ENCODE measurements at regions not wholly inside any gene's neighbourhood (a gene's known extent, or its start where the extent isn't known, plus 50 kb on each side); places are given as distances from the start of the nearest gene placed in this dataset.

- no peak for DNase-seq (ENCODE audit: low spot score)
- no peak overlapping the region for H3K4me3 ChIP-seq
- no peak overlapping the region for H3K27ac ChIP-seq
- no peak overlapping the region for H3K4me2 ChIP-seq
- no peak overlapping the region for H2AFZ ChIP-seq
- peaks cover 3% of the 10 kb centered on the region for H3K9me3 ChIP-seq (ENCODE audit: low read depth)
- H3K36me3 ChIP-seq (replicated peaks; ENCODE audit: insufficient read depth, low read depth): no peaks in the 10 kb centered on the region
- no peaks in the 10 kb centered on the region for H3K27me3 ChIP-seq
- H3K79me2 ChIP-seq: no peaks in the 10 kb centered on the region
- TF ChIP-seq EZH2phosphoT487 (IDR thresholded peaks at IDR 0.05; ENCODE audit: low read depth, severe bottlenecking, unreplicated experiment) (no peak), EZH2 (IDR thresholded peaks at IDR 0.05; ENCODE audit: borderline replicate concordance) (no peak), CTCF (IDR thresholded peaks at IDR 0.05; ENCODE audit: poor library complexity) (no peak)
- H3K4me1 ChIP-seq (ENCODE audit: insufficient read depth): peaks cover 5% of the 10 kb centered on the region
- H4K20me1 ChIP-seq (ENCODE audit: insufficient read depth, poor library complexity, severe bottlenecking): no peaks in the 10 kb centered on the region
- no peaks in the 10 kb centered on the region for H3K9me2 ChIP-seq (replicated peaks; ENCODE audit: insufficient read depth)
Measured at GRCh38 chr5:56335212-56335611, 102.1 kb upstream of the ANKRD55 start.

- no peaks in the 10 kb centered on the region for H4K20me1 ChIP-seq (ENCODE audit: insufficient read depth, poor library complexity, severe bottlenecking)
- no peak overlapping the region for H3K4me3 ChIP-seq
- DNase-seq (ENCODE audit: low spot score): no peak
- peaks cover 25% of the 10 kb centered on the region for H3K4me1 ChIP-seq (ENCODE audit: insufficient read depth)
- no peak overlapping the region for H2AFZ ChIP-seq
- H3K9me3 ChIP-seq (ENCODE audit: low read depth): peaks cover 3% of the 10 kb centered on the region
- no peaks in the 10 kb centered on the region for H3K79me2 ChIP-seq
- no peak for TF ChIP-seq EZH2phosphoT487 (IDR thresholded peaks at IDR 0.05; ENCODE audit: low read depth, severe bottlenecking, unreplicated experiment)
- TF ChIP-seq EZH2 (IDR thresholded peaks at IDR 0.05; ENCODE audit: borderline replicate concordance): no peak
- H3K9me2 ChIP-seq (replicated peaks; ENCODE audit: insufficient read depth): no peaks in the 10 kb centered on the region
- no peak overlapping the region for H3K4me2 ChIP-seq
- H3K27me3 ChIP-seq: no peaks in the 10 kb centered on the region
- WGBS (ENCODE audit: low lambda C conversion rate, missing lambda C conversion rate): 42% methylated on average over 1 of the region's 1 CpG
- no peaks in the 10 kb centered on the region for H3K36me3 ChIP-seq (replicated peaks; ENCODE audit: insufficient read depth, low read depth)
- H3K27ac ChIP-seq: peak overlapping the region; percentile 23
Measured at GRCh38 chr5:56330806-56331205, 97.7 kb upstream of the ANKRD55 start.

GRCh38 chr5:56330167-56330566 is 97.0 kb upstream of the ANKRD55 start:
- 73% methylated on average over 2 of the region's 2 CpGs for WGBS (ENCODE audit: low lambda C conversion rate, missing lambda C conversion rate)
- Histone ChIP-seq H3K4me1 (ENCODE audit: insufficient read depth) (peaks cover 31% of the 10 kb centered on the region), H3K27ac (peak overlapping the region; percentile 23)

GRCh38 chr5:56329652-56330051 is 96.5 kb upstream of the ANKRD55 start:
- Histone ChIP-seq H3K79me2 (no peaks in the 10 kb centered on the region), H3K4me3 (no peak overlapping the region), H3K4me2 (no peak overlapping the region), H3K9me3 (ENCODE audit: low read depth) (peaks cover under 1% of the 10 kb centered on the region), H3K36me3 (replicated peaks; ENCODE audit: insufficient read depth, low read depth) (no peaks in the 10 kb centered on the region), H3K9me2 (replicated peaks; ENCODE audit: insufficient read depth) (no peaks in the 10 kb centered on the region), H4K20me1 (ENCODE audit: insufficient read depth, poor library complexity, severe bottlenecking) (no peaks in the 10 kb centered on the region), H3K27ac (peak overlapping the region; percentile 78), H3K4me1 (ENCODE audit: insufficient read depth) (peaks cover 31% of the 10 kb centered on the region), H3K27me3 (no peaks in the 10 kb centered on the region), H2AFZ (no peak overlapping the region)
- no peak for DNase-seq (ENCODE audit: low spot score)
- WGBS (ENCODE audit: low lambda C conversion rate, missing lambda C conversion rate): 71% methylated on average over 3 of the region's 3 CpGs
- TF ChIP-seq CTCF (IDR thresholded peaks at IDR 0.05; ENCODE audit: poor library complexity): no peak
- no peak for TF ChIP-seq EZH2 (IDR thresholded peaks at IDR 0.05; ENCODE audit: borderline replicate concordance)
- no peak for TF ChIP-seq EZH2phosphoT487 (IDR thresholded peaks at IDR 0.05; ENCODE audit: low read depth, severe bottlenecking, unreplicated experiment)

More at GRCh38 chr5:56330167-56330566, 97.0 kb upstream of the ANKRD55 start:
- DNase-seq (ENCODE audit: low spot score): no peak
- H4K20me1 ChIP-seq (ENCODE audit: insufficient read depth, poor library complexity, severe bottlenecking): no peaks in the 10 kb centered on the region
- no peaks in the 10 kb centered on the region for H3K36me3 ChIP-seq (replicated peaks; ENCODE audit: insufficient read depth, low read depth)
- H3K27me3 ChIP-seq: no peaks in the 10 kb centered on the region
- TF ChIP-seq EZH2 (IDR thresholded peaks at IDR 0.05; ENCODE audit: borderline replicate concordance) (no peak), CTCF (IDR thresholded peaks at IDR 0.05; ENCODE audit: poor library complexity) (no peak), EZH2phosphoT487 (IDR thresholded peaks at IDR 0.05; ENCODE audit: low read depth, severe bottlenecking, unreplicated experiment) (no peak)
- H3K79me2 ChIP-seq: no peaks in the 10 kb centered on the region
- no peaks in the 10 kb centered on the region for H3K9me2 ChIP-seq (replicated peaks; ENCODE audit: insufficient read depth)
- H3K4me3 ChIP-seq: no peak overlapping the region
- H2AFZ ChIP-seq: no peak overlapping the region
- peaks cover 3% of the 10 kb centered on the region for H3K9me3 ChIP-seq (ENCODE audit: low read depth)
- H3K4me2 ChIP-seq: no peak overlapping the region
